ENCODE measurements at regions not wholly inside any gene's neighbourhood (a gene's known extent, or its start where the extent isn't known, plus 50 kb on each side); places are given as distances from the start of the nearest gene placed in this dataset.

DNA sequence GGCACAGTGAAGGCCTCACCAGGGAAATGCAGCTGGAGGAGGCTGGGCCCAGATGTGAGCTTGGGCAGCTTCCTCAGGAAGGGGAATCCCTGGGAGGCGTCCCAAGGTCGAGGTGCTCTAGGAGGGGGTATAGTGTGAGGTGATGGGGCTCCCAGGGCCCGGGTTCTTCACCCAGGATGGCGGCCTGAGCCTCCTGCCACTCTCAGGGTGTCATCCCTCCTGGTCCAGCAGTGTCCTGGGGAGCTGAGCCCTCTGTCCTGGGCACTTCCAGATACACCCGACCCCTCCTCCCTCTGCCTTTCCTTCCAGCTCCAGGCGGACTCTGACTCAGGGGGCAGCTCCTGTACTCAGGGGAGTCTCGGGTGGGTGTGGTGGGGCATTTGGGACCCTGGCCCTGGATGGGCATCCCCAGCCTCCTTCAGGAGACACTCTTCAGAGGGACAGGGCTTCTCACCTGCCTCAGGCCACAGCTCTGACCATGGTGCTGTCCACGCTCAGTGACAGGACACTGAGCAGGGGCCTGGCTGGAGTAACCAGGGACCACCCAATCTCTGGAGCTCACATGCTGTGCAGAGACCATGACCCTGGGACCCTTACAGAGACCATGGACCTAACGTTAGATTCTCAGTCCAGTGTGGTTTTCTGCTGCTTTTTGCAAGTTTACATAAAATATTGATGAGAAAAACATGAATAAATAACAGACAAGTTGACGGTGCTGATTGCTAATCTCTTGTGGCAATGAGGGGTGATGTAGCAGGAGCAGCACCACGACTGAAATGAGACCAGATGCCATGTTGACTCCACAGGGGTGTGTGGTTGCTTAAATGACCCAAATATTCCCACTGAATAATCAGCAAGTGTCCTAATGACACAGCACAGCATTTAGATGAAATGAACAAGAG, 101.9 kb downstream of the GGTLC2 start:
- Mint-ChIP-seq H3K4me1 (peaks cover 16% of the 10 kb centered on the region), H3K36me3 (ENCODE audit: low read depth) (no peaks in the 10 kb centered on the region), H3K27me3 (peaks cover 5% of the 10 kb centered on the region), H3K9me3 (no peaks in the 10 kb centered on the region), H3K4me3 (no peak overlapping the region), H3K27ac (no peak overlapping the region)
- no peak for DNase-seq
- ATAC-seq: no peak

- H3K27me3 Mint-ChIP-seq: peaks cover 5% of the 10 kb centered on the region
- H3K9me3 Mint-ChIP-seq: no peaks in the 10 kb centered on the region
- no peak for ATAC-seq
- no peak for DNase-seq
- H3K36me3 Mint-ChIP-seq (ENCODE audit: low read depth): no peaks in the 10 kb centered on the region
- H3K4me3 Mint-ChIP-seq: no peak overlapping the region
- no peak overlapping the region for H3K27ac Mint-ChIP-seq
- peaks cover 16% of the 10 kb centered on the region for H3K4me1 Mint-ChIP-seq
These were observed 102.8 kb downstream of the GGTLC2 start for GRCh38 chr22:22746963-22747933.

GRCh38 chr22:22748297-22748743, 103.9 kb downstream of the GGTLC2 start:
- H3K4me1 Mint-ChIP-seq: peaks cover 22% of the 10 kb centered on the region
- peak; percentile 51 for ATAC-seq

GRCh38 chr22:22748756-22749155, 104.3 kb downstream of the GGTLC2 start:
- no peaks in the 10 kb centered on the region for H3K9me3 Mint-ChIP-seq
- ATAC-seq: no peak
- no peak overlapping the region for H3K4me3 Mint-ChIP-seq
- no peak for DNase-seq
- peaks cover 2% of the 10 kb centered on the region for H3K27me3 Mint-ChIP-seq
- no peak overlapping the region for H3K27ac Mint-ChIP-seq
- H3K36me3 Mint-ChIP-seq (ENCODE audit: low read depth): no peaks in the 10 kb centered on the region
- peaks cover 24% of the 10 kb centered on the region for H3K4me1 Mint-ChIP-seq

More at GRCh38 chr22:22748297-22748743, 103.9 kb downstream of the GGTLC2 start:
- H3K4me3 Mint-ChIP-seq: no peak overlapping the region
- DNase-seq: peak; percentile 26
- no peaks in the 10 kb centered on the region for H3K9me3 Mint-ChIP-seq
- no peaks in the 10 kb centered on the region for H3K36me3 Mint-ChIP-seq (ENCODE audit: low read depth)
- no peak overlapping the region for H3K27ac Mint-ChIP-seq
- peaks cover 5% of the 10 kb centered on the region for H3K27me3 Mint-ChIP-seq

DNA sequence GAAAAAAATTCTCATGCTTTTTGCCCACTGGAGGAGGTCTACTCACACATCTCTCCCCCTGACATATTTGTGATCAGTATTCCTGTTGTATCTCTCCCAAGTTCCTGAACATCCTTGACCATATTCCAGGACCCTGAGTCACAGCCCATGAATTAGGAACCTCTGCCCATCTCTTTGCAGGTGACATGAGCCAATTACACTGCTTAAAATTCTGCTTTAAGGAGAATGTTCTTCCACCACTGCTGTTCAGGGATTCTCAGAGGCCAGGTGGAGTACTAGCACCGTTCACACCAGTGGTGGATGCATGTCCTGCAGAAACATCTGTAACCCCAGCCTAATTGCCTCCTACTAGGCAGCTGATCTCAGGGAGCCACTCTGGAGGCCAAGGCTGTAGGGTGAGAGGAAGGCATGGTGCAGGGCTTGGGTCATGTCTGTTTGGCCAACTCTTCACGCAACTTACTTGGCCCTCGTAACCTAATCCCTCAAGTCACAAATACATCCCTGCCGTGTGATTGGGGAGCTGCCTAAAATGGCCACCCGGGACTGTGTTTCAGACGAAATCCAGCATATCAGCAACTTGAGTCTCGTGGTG, 104.8 kb downstream of the GGTLC2 start:
- Mint-ChIP-seq H3K36me3 (ENCODE audit: low read depth) (no peaks in the 10 kb centered on the region), H3K27ac (no peak overlapping the region), H3K4me3 (no peak overlapping the region), H3K4me1 (peaks cover 27% of the 10 kb centered on the region), H3K27me3 (no peaks in the 10 kb centered on the region), H3K9me3 (no peaks in the 10 kb centered on the region)
- DNase-seq (no peak), ATAC-seq (no peak)

DNA sequence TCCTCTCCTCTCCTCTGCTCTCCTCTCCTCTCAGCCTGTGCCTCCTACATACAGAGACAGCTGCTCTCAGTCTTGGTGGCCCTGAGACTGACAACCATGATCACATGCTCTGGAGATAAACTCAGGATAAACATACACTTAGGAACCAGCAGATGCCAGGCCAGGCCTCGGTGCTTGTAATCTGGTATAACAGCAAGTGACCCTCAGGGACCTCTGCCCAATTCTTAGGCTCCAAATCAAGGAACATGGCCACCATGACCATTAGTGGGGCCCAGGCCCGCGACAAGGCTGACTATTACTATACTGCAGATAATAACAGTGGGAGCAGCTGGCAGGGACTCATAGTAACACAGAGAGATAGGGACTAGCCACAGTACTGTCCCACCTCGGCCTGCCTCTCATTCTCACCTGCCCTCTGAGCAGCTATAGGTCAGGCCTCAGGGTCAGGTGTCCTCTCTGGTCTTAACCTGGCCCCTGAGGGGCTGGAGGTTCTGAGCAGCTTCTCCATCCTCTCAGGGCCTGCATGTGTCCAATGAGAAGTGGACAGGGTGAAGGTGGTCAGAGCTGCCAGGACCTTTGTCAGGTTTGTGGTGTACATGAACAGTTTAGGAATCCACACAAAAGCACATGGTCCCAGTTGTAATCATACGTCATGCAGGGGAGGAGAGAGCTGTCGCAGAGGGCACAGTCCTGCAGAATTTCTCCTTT, 106.1 kb downstream of the GGTLC2 start:
- no peak overlapping the region for H3K27ac Mint-ChIP-seq
- no peaks in the 10 kb centered on the region for H3K9me3 Mint-ChIP-seq
- no peaks in the 10 kb centered on the region for H3K36me3 Mint-ChIP-seq (ENCODE audit: low read depth)
- H3K27me3 Mint-ChIP-seq: no peaks in the 10 kb centered on the region
- no peak for ATAC-seq
- DNase-seq: no peak
- peaks cover 28% of the 10 kb centered on the region for H3K4me1 Mint-ChIP-seq
- H3K4me3 Mint-ChIP-seq: no peak overlapping the region

DNA sequence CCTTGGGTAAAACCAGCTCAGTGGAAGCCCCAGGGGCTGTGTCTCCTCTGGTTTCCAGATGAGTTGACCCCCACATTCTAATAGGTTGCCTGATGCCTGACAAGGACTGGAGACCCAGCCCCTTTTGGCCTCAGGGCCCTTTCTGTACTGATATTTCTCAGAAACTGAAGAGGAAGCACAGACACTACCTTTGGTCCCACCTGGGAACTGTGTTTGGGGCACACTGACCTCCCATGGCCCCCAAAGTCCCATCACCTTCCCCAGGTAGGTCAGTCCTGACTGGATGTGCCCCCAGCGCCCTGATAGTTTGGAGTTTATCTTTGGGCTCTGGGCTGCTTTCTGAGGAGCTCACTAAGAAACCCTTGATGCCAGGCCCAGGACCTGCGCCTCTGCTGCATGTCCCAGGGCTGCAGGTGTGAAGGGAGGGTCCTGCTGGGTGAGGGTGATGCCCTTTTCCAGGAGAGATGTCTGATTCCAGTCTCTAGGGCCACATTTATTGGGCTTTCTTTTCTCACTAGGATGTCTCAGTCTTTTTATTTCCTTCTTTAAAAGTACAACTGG, 106.7 kb downstream of the GGTLC2 start:
- H3K4me3 Mint-ChIP-seq: no peak overlapping the region
- no peak overlapping the region for H3K27ac Mint-ChIP-seq
- peaks cover 32% of the 10 kb centered on the region for H3K4me1 Mint-ChIP-seq
- H3K36me3 Mint-ChIP-seq (ENCODE audit: low read depth): no peaks in the 10 kb centered on the region
- no peak for DNase-seq
- ATAC-seq: no peak
- H3K9me3 Mint-ChIP-seq: no peaks in the 10 kb centered on the region
- H3K27me3 Mint-ChIP-seq: no peaks in the 10 kb centered on the region

DNA sequence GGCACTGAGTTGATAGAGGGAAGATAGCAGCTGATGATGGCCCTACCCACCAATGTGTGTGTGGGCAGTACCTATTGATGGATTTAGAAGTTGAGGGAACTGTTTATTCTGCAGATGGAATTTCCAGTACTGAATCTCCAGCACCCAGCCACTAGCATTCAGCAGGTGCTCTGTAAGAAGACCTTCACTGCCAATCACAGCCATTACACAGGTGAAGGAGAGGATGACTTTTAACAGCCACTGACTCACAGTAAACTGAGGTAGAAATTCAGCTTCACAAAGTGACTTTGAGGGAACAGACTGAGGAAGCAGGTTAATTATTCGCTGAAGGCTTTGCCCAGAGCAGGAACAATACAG, 107.8 kb downstream of the GGTLC2 start:
- H3K27ac Mint-ChIP-seq: peak overlapping the region; percentile 10

GRCh38 chr22:22752556-22753477, 108.4 kb downstream of the GGTLC2 start:
- Mint-ChIP-seq H3K4me3 (no peak overlapping the region), H3K27me3 (no peaks in the 10 kb centered on the region), H3K4me1 (peaks cover 31% of the 10 kb centered on the region), H3K36me3 (ENCODE audit: low read depth) (no peaks in the 10 kb centered on the region), H3K27ac (peak overlapping the region; percentile 17), H3K9me3 (no peaks in the 10 kb centered on the region)
- DNase-seq: no peak
- no peak for ATAC-seq

More for the DNA sequence above, 107.8 kb downstream of the GGTLC2 start:
- H3K4me3 Mint-ChIP-seq: no peak overlapping the region
- no peaks in the 10 kb centered on the region for H3K27me3 Mint-ChIP-seq
- no peak for DNase-seq
- ATAC-seq: no peak
- H3K9me3 Mint-ChIP-seq: no peaks in the 10 kb centered on the region
- no peaks in the 10 kb centered on the region for H3K36me3 Mint-ChIP-seq (ENCODE audit: low read depth)
- peaks cover 32% of the 10 kb centered on the region for H3K4me1 Mint-ChIP-seq

GRCh38 chr22:22753526-22754267, 109.3 kb downstream of the GGTLC2 start:
- Mint-ChIP-seq H3K4me1 (peaks cover 27% of the 10 kb centered on the region), H3K36me3 (ENCODE audit: low read depth) (no peaks in the 10 kb centered on the region), H3K4me3 (no peak overlapping the region), H3K27ac (peak overlapping the region; percentile 17), H3K9me3 (no peaks in the 10 kb centered on the region), H3K27me3 (no peaks in the 10 kb centered on the region)
- ATAC-seq (peak; percentile 92), DNase-seq (peak; percentile 78)

DNA sequence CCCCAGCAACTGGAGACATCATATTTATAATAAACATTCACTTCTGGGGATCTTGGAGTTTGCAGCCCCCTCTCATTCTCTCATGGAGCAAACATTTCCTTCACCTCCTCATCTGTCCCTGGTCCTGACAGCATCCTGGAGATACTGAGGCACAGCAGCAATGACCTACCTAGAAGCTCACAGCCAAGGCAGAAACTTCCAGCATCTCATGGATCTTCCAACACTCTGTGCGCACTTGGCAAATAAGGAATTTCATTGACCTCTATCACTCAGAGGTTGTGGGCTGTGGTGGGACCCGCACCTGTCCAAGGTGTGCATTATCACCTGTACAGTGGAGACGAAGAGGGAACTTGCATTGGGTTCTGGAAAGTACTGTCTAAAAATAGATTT, 109.8 kb downstream of the GGTLC2 start:
- Mint-ChIP-seq H3K4me1 (peaks cover 32% of the 10 kb centered on the region), H3K27ac (no peak overlapping the region), H3K4me3 (no peak overlapping the region), H3K9me3 (no peaks in the 10 kb centered on the region), H3K36me3 (ENCODE audit: low read depth) (no peaks in the 10 kb centered on the region), H3K27me3 (no peaks in the 10 kb centered on the region)
- DNase-seq (no peak), ATAC-seq (no peak)

- Mint-ChIP-seq H3K4me3 (no peak overlapping the region), H3K36me3 (ENCODE audit: low read depth) (no peaks in the 10 kb centered on the region), H3K27me3 (no peaks in the 10 kb centered on the region), H3K4me1 (peaks cover 39% of the 10 kb centered on the region), H3K27ac (no peak overlapping the region), H3K9me3 (no peaks in the 10 kb centered on the region)
- ATAC-seq: no peak
- no peak for DNase-seq
These were observed 110.8 kb downstream of the GGTLC2 start for GRCh38 chr22:22754961-22755777.

All from activated naive CD8-positive, alpha-beta T cell treated with anti-CD3 and anti-CD28 coated beads, Interleukin-2, amount 50 U/mL, for 24 hours (primary cell).